ENCODE measurements at regions not wholly inside any gene's neighbourhood (a gene's known extent, or its start where the extent isn't known, plus 50 kb on each side); places are given as distances from the start of the nearest gene placed in this dataset.

GRCh38 chrX:7280520-7280919, 132.6 kb upstream of the PUDP start:
- H3F3A ChIP-seq (ENCODE audit: insufficient read depth, low read length) = no peaks in the 10 kb centered on the region
- no peaks in the 10 kb centered on the region for H3K79me2 ChIP-seq (ENCODE audit: insufficient read depth, low read length)
- no peaks in the 10 kb centered on the region for H4K20me1 ChIP-seq (ENCODE audit: insufficient read depth, low read length)
- no peaks in the 10 kb centered on the region for H3K4me1 ChIP-seq (ENCODE audit: insufficient read depth, low read length, severe bottlenecking)
- no peak overlapping the region for H3K9ac ChIP-seq (ENCODE audit: low read length)
- no peak overlapping the region for H3K4me3 ChIP-seq (ENCODE audit: low read depth, low read length, poor library complexity, severe bottlenecking)
- no peaks in the 10 kb centered on the region for H3K9me2 ChIP-seq (ENCODE audit: low read depth, low read length)
- no peak for TF ChIP-seq EZH2 (IDR thresholded peaks at IDR 0.05; ENCODE audit: borderline replicate concordance, low read length)
- TF ChIP-seq CTCF (IDR thresholded peaks at IDR 0.05; ENCODE audit: low read length) = no peak
- no peak overlapping the region for H2AFZ ChIP-seq (ENCODE audit: low read length)
- no peaks in the 10 kb centered on the region for H3K9me3 ChIP-seq (ENCODE audit: low read length)
- H3K27ac ChIP-seq (ENCODE audit: low read depth, low read length, poor library complexity, severe bottlenecking) = no peak overlapping the region
- no peak overlapping the region for H3K4me2 ChIP-seq (ENCODE audit: low read length)
- H3K27me3 ChIP-seq (ENCODE audit: insufficient read depth, low read length) = no peaks in the 10 kb centered on the region
- H3K36me3 ChIP-seq (ENCODE audit: insufficient read depth, low read length) = no peaks in the 10 kb centered on the region

GRCh38 chrX:7272346-7272745, 124.4 kb upstream of the PUDP start:
- H3K36me3 ChIP-seq (ENCODE audit: insufficient read depth, low read length) = no peaks in the 10 kb centered on the region

GRCh38 chrX:7270933-7271332, 123.0 kb upstream of the PUDP start:
- no peaks in the 10 kb centered on the region for H3F3A ChIP-seq (ENCODE audit: insufficient read depth, low read length)
- H2AFZ ChIP-seq (ENCODE audit: low read length) = no peak overlapping the region
- no peak for TF ChIP-seq CTCF (IDR thresholded peaks at IDR 0.05; ENCODE audit: low read length)
- TF ChIP-seq EZH2 (IDR thresholded peaks at IDR 0.05; ENCODE audit: borderline replicate concordance, low read length) = no peak
- H3K9me2 ChIP-seq (ENCODE audit: low read depth, low read length) = no peaks in the 10 kb centered on the region
- H4K20me1 ChIP-seq (ENCODE audit: insufficient read depth, low read length) = no peaks in the 10 kb centered on the region
- no peaks in the 10 kb centered on the region for H3K27me3 ChIP-seq (ENCODE audit: insufficient read depth, low read length)
- no peak overlapping the region for H3K9ac ChIP-seq (ENCODE audit: low read length)
- H3K4me3 ChIP-seq (ENCODE audit: low read depth, low read length, poor library complexity, severe bottlenecking) = no peak overlapping the region
- H3K4me1 ChIP-seq (ENCODE audit: insufficient read depth, low read length, severe bottlenecking) = peaks cover 9% of the 10 kb centered on the region
- H3K79me2 ChIP-seq (ENCODE audit: insufficient read depth, low read length) = no peaks in the 10 kb centered on the region
- H3K27ac ChIP-seq (ENCODE audit: low read depth, low read length, poor library complexity, severe bottlenecking) = no peak overlapping the region
- H3K4me2 ChIP-seq (ENCODE audit: low read length) = no peak overlapping the region
- no peaks in the 10 kb centered on the region for H3K36me3 ChIP-seq (ENCODE audit: insufficient read depth, low read length)
- no peaks in the 10 kb centered on the region for H3K9me3 ChIP-seq (ENCODE audit: low read length)

More at GRCh38 chrX:7272346-7272745, 124.4 kb upstream of the PUDP start:
- H2AFZ ChIP-seq (ENCODE audit: low read length) = no peak overlapping the region
- H3K27ac ChIP-seq (ENCODE audit: low read depth, low read length, poor library complexity, severe bottlenecking) = no peak overlapping the region
- no peaks in the 10 kb centered on the region for H3K9me2 ChIP-seq (ENCODE audit: low read depth, low read length)
- H3K4me1 ChIP-seq (ENCODE audit: insufficient read depth, low read length, severe bottlenecking) = peaks cover 9% of the 10 kb centered on the region
- H3K9me3 ChIP-seq (ENCODE audit: low read length) = no peaks in the 10 kb centered on the region
- no peaks in the 10 kb centered on the region for H4K20me1 ChIP-seq (ENCODE audit: insufficient read depth, low read length)
- no peaks in the 10 kb centered on the region for H3K79me2 ChIP-seq (ENCODE audit: insufficient read depth, low read length)
- H3K4me3 ChIP-seq (ENCODE audit: low read depth, low read length, poor library complexity, severe bottlenecking) = no peak overlapping the region
- H3K9ac ChIP-seq (ENCODE audit: low read length) = no peak overlapping the region
- H3F3A ChIP-seq (ENCODE audit: insufficient read depth, low read length) = no peaks in the 10 kb centered on the region
- TF ChIP-seq EZH2 (IDR thresholded peaks at IDR 0.05; ENCODE audit: borderline replicate concordance, low read length) (no peak), CTCF (IDR thresholded peaks at IDR 0.05; ENCODE audit: low read length) (no peak)
- no peaks in the 10 kb centered on the region for H3K27me3 ChIP-seq (ENCODE audit: insufficient read depth, low read length)
- H3K4me2 ChIP-seq (ENCODE audit: low read length) = no peak overlapping the region
